ENCODE measurements at regions not wholly inside any gene's neighbourhood (a gene's known extent, or its start where the extent isn't known, plus 50 kb on each side); places are given as distances from the start of the nearest gene placed in this dataset.

- peaks cover 7% of the 10 kb centered on the region for H3K27me3 Mint-ChIP-seq
- peaks cover 34% of the 10 kb centered on the region for H3K4me1 Mint-ChIP-seq (ENCODE audit: unreplicated experiment)
- no peak for DNase-seq (ENCODE audit: extremely low spot score, unreplicated experiment)
- no peaks in the 10 kb centered on the region for H3K9me3 Mint-ChIP-seq
- no peak overlapping the region for H3K27ac Mint-ChIP-seq
- H3K4me3 Mint-ChIP-seq: no peak overlapping the region
- H3K36me3 Mint-ChIP-seq: no peaks in the 10 kb centered on the region
- TF ChIP-seq, protein P1, sequence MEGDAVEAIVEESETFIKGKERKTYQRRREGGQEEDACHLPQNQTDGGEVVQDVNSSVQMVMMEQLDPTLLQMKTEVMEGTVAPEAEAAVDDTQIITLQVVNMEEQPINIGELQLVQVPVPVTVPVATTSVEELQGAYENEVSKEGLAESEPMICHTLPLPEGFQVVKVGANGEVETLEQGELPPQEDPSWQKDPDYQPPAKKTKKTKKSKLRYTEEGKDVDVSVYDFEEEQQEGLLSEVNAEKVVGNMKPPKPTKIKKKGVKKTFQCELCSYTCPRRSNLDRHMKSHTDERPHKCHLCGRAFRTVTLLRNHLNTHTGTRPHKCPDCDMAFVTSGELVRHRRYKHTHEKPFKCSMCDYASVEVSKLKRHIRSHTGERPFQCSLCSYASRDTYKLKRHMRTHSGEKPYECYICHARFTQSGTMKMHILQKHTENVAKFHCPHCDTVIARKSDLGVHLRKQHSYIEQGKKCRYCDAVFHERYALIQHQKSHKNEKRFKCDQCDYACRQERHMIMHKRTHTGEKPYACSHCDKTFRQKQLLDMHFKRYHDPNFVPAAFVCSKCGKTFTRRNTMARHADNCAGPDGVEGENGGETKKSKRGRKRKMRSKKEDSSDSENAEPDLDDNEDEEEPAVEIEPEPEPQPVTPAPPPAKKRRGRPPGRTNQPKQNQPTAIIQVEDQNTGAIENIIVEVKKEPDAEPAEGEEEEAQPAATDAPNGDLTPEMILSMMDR (conservative IDR thresholded peaks at IDR 0.05): no peak
Observed at GRCh38 chr7:42770114-42770513, 141.8 kb downstream of the C7orf25 start.

- Mint-ChIP-seq H3K4me3 (no peak overlapping the region), H3K36me3 (peaks cover 3% of the 10 kb centered on the region), H3K4me1 (ENCODE audit: unreplicated experiment) (peaks cover 36% of the 10 kb centered on the region), H3K27me3 (peaks cover 16% of the 10 kb centered on the region), H3K27ac (no peak overlapping the region), H3K9me3 (peaks cover 10% of the 10 kb centered on the region)
- DNase-seq (ENCODE audit: extremely low spot score, unreplicated experiment): no peak
- TF ChIP-seq, protein P1 (conservative IDR thresholded peaks at IDR 0.05): no peak
Observed at GRCh38 chr7:42768045-42768444, 143.8 kb downstream of the C7orf25 start.

DNA sequence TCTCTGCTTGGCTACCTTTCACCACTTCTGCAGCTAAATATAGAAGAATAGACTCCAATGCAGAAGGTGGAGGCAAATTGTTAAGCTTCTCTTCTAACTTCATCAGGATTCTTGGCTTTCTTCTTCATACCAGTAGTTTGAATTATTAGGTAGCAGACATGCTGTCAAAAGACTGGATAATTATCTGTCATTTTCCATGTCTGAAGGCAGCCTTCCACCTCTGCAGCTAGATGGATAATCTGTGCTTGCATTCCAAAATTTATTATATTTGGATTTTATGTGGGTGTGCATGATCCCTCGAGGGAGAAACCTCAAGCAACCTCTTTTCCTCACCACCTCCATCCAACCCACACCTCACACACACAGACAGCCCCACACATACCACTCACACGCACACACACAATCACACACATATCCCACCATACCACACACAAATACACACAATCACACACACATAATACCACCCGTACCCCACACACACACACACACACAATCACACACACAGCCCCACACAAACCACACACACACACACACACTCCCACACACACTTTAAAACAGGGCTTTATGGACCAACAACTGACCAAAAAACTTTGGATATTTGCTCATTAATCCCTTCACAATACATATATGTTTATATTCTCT lies 145.0 kb downstream of the C7orf25 start:
- H3K4me3 Mint-ChIP-seq: peak overlapping the region; percentile 21
- TF ChIP-seq, protein P1 (conservative IDR thresholded peaks at IDR 0.05): no peak
- H3K9me3 Mint-ChIP-seq: peaks cover 16% of the 10 kb centered on the region
- peaks cover 42% of the 10 kb centered on the region for H3K4me1 Mint-ChIP-seq (ENCODE audit: unreplicated experiment)
- H3K27me3 Mint-ChIP-seq: peaks cover 20% of the 10 kb centered on the region
- no peak overlapping the region for H3K27ac Mint-ChIP-seq
- H3K36me3 Mint-ChIP-seq: peaks cover 3% of the 10 kb centered on the region
- DNase-seq (ENCODE audit: extremely low spot score, unreplicated experiment): no peak

- Mint-ChIP-seq H3K4me3 (peak overlapping the region; percentile 35), H3K27ac (no peak overlapping the region), H3K9me3 (peaks cover 16% of the 10 kb centered on the region), H3K4me1 (ENCODE audit: unreplicated experiment) (peaks cover 42% of the 10 kb centered on the region), H3K36me3 (peaks cover 3% of the 10 kb centered on the region), H3K27me3 (peaks cover 20% of the 10 kb centered on the region)
- TF ChIP-seq, protein P1 (conservative IDR thresholded peaks at IDR 0.05): no peak
- no peak for DNase-seq (ENCODE audit: extremely low spot score, unreplicated experiment)
Observed at GRCh38 chr7:42765931-42766330, 145.9 kb downstream of the C7orf25 start.

DNA sequence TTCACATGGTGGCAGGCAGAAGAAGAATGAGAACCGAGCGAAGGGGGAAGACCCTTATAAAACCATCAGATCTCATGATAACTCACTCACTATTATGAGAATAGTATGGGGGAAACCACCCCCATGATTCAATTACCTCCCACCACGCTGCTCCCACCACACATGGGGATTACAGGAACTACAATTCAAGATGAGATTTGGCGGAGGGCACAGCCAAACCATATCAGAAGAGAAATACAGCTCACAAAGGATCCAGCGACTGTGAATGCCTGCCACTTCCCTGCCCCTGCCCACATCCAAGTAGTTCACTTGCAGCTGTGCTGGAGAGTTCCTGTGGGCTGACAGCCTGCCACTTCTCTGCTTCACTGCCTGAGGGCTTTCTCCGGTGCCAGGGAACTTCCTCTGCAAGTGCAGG lies 148.7 kb downstream of the C7orf25 start:
- H3K4me3 Mint-ChIP-seq: no peak overlapping the region
- peaks cover 29% of the 10 kb centered on the region for H3K4me1 Mint-ChIP-seq (ENCODE audit: unreplicated experiment)
- peaks cover 7% of the 10 kb centered on the region for H3K36me3 Mint-ChIP-seq
- peaks cover 20% of the 10 kb centered on the region for H3K9me3 Mint-ChIP-seq
- TF ChIP-seq, protein P1 (conservative IDR thresholded peaks at IDR 0.05): no peak
- peaks cover 17% of the 10 kb centered on the region for H3K27me3 Mint-ChIP-seq
- H3K27ac Mint-ChIP-seq: no peak overlapping the region
- no peak for DNase-seq (ENCODE audit: extremely low spot score, unreplicated experiment)
